NCI-H510A treated with DMSO at 0.1 percent for 48 hours (cell line): ENCODE measurements at regions not wholly inside any gene's neighbourhood (a gene's known extent, or its start where the extent isn't known, plus 50 kb on each side); places are given as distances from the start of the nearest gene placed in this dataset.

Source experiments
- DNase-seq: peaks from one replicate; lab custom pipeline; 2025; lab: John Stamatoyannopoulos, UW

DNA sequence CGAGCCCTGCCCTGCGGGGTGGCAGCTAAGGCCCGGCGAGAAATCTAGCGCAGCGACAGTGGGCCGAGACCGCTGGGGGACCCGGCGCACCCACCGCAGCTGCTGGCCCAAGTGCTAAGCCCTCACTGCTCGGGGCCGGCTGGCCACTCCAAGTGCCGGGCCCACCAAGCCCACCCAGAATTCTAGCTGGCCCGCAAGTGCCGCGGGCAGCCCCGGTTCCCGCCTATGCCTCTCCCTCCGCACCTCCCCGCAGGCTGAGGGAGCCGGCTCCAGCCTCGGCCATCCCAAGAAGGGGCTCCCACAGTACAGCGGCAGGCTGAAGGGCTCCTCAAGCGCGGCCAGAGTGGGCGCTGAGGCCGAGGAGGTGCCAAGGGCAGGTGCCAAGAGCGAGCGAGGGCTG is 55.2 kb upstream of the RND3 start:
- no peak for DNase-seq

DNA sequence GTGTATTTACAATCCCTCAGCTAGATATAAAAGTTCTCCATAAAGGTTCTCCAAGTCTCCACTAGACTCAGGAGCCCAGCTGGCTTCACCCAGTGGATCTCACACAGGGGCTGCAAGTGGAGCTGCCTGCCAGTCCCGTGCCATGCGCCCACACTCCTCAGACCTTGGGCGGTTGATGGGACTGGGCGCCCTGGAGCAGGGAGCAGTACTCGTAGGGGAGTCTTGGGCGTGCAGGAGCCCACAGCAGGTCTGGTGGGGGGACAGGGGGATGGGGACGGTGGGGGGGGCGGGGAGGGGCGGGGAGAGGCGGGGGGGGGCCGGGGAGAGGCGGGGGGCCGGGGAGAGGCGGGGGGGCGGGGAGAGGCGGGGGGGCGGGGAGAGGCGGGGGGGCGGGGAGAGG is 54.7 kb upstream of the RND3 start:
- no peak for DNase-seq

DNA sequence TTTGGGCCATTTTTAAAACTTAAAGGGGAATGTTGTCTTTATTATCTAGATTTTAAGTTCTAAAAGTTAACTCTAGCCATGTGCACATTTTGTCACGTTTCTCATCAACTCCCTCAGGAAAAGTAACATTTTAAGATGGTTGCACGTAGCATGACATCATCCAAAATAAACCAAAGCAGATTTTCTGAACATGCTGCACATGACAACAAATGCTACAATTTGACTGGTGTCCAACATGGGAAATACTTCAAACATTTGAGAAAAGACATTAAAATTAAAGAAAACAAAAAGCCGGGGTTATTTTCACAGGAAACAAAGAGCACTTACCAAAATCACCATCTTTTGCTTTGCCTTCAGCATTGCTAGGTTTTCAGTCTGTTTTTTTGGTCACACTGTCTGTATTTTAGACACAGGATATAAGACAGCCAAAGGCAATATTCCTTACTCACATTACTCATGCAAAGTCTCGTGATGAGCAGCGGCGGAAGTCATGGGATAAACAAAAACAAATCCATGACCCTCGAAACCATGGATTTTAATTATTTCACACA is 51.3 kb upstream of the RND3 start:
- DNase-seq = no peak
